ENCODE measurements at regions not wholly inside any gene's neighbourhood (a gene's known extent, or its start where the extent isn't known, plus 50 kb on each side); places are given as distances from the start of the nearest gene placed in this dataset.

GRCh38 chr6:112549749-112550148 is 202.6 kb downstream of the RFPL4B start:
- H3K4me3 ChIP-seq (ENCODE audit: low read depth, low read length): no peak overlapping the region
- in situ Hi-C loops (cut with HindIII; ENCODE audit: low sequenced_read_pairs): no loop called here
- no peak for DNase-seq (ENCODE audit: low read depth, low spot score)
- TF ChIP-seq CTCF (IDR thresholded peaks at IDR 0.05; ENCODE audit: low read depth, low read length): no peak

- in situ Hi-C loops (cut with HindIII; ENCODE audit: low sequenced_read_pairs): no loop called here
- no peak for DNase-seq (ENCODE audit: low read depth, low spot score)
- TF ChIP-seq CTCF (IDR thresholded peaks at IDR 0.05; ENCODE audit: low read depth, low read length): no peak
- H3K4me3 ChIP-seq (ENCODE audit: low read depth, low read length): no peak overlapping the region
Observed at GRCh38 chr6:112557435-112557834, 210.3 kb downstream of the RFPL4B start.

- DNase-seq (ENCODE audit: low read depth, low spot score): no peak
- H3K4me3 ChIP-seq (ENCODE audit: low read depth, low read length): no peak overlapping the region
- no peak for TF ChIP-seq CTCF (IDR thresholded peaks at IDR 0.05; ENCODE audit: low read depth, low read length)
- in situ Hi-C loops (cut with HindIII; ENCODE audit: low sequenced_read_pairs): no loop called here
Observed at GRCh38 chr6:112557961-112558360, 210.8 kb downstream of the RFPL4B start.

GRCh38 chr6:112560651-112561050 is 213.5 kb downstream of the RFPL4B start:
- DNase-seq (ENCODE audit: low read depth, low spot score): no peak
- no peak overlapping the region for H3K4me3 ChIP-seq (ENCODE audit: low read depth, low read length)
- in situ Hi-C loops (cut with HindIII; ENCODE audit: low sequenced_read_pairs): no loop called here
- TF ChIP-seq CTCF (IDR thresholded peaks at IDR 0.05; ENCODE audit: low read depth, low read length): no peak

- in situ Hi-C loops (cut with HindIII; ENCODE audit: low sequenced_read_pairs): no loop called here
- no peak overlapping the region for H3K4me3 ChIP-seq (ENCODE audit: low read depth, low read length)
- no peak for TF ChIP-seq CTCF (IDR thresholded peaks at IDR 0.05; ENCODE audit: low read depth, low read length)
- DNase-seq (ENCODE audit: low read depth, low spot score): peak; percentile 35
Observed at GRCh38 chr6:112562301-112563231, 215.4 kb downstream of the RFPL4B start.

GRCh38 chr6:112563368-112563767 is 216.2 kb downstream of the RFPL4B start:
- in situ Hi-C loops (cut with HindIII; ENCODE audit: low sequenced_read_pairs): no loop called here
- peak; percentile 78 for DNase-seq (ENCODE audit: low read depth, low spot score)
- no peak for TF ChIP-seq CTCF (IDR thresholded peaks at IDR 0.05; ENCODE audit: low read depth, low read length)
- no peak overlapping the region for H3K4me3 ChIP-seq (ENCODE audit: low read depth, low read length)

All from astrocyte of the spinal cord (primary cell).